Adrenal gland (tissue), 9 donors: ENCODE measurements at regions not wholly inside any gene's neighbourhood (a gene's known extent, or its start where the extent isn't known, plus 50 kb on each side); places are given as distances from the start of the nearest gene placed in this dataset.

Source experiments
- DNase-seq, 7 donors: peaks; one replicate each; pipeline ENCODE4 v3.0.0-alpha.2; 2019 to 2020
- H3K27ac ChIP-seq, 5 donors: fragments of 200-600 bp; sonication (generic) in 4 of 5; 1 replicate in 3 of 5; 2 replicates in 2 of 5; pipeline versions ENCODE4 v1.5.1 to v1.8.0; 2016 to 2020; ENCODE audit warnings: mild to moderate bottlenecking in 1 of 5
- H3K27me3 ChIP-seq: fragments of 200-600 bp; 2 replicates; pipeline ENCODE4 v1.8.0; 2021
- H3K36me3 ChIP-seq, 2 donors: fragments of 200-600 bp; replicated peaks in 1 of 2; 1 replicate in 1 of 2; 2 replicates in 1 of 2; pipeline versions ENCODE4 v1.5.1 to v1.8.0; 2018 to 2022
- H3K4me1 ChIP-seq, 2 donors: fragments of 200-600 bp; replicated peaks in 1 of 2; 1 replicate in 1 of 2; 2 replicates in 1 of 2; pipeline versions ENCODE4 v1.5.1 to v1.8.0; 2018 to 2021
- H3K4me3 ChIP-seq, 4 donors: fragments of 200-600 bp; sonication (generic) in 3 of 4; one replicate each; pipeline ENCODE4 v1.5.1; 2016 to 2018
- H3K9me3 ChIP-seq, 3 donors: fragments of 200-600 bp; sonication (generic) in 1 of 3; replicated peaks in 1 of 3; 1 replicate in 2 of 3; 2 replicates in 1 of 3; pipeline versions ENCODE4 v1.5.1 to v1.8.0; 2016 to 2021
- CTCF ChIP-seq, 6 experiments: fragments of 450-650 bp in 4 of 6; fragments of 200-600 bp in 2 of 6; sonication (generic) in 1 of 6; IDR thresholded peaks; 1 replicate in 5 of 6; 2 replicates in 1 of 6; pipeline versions ENCODE4 v1.5.1 to v1.8.0; 2016 to 2021; ENCODE audit warnings: antibody characterized with exemption in 6 of 6, mild to moderate bottlenecking in 2 of 6, moderate library complexity in 1 of 6
- POLR2A ChIP-seq, 2 donors: fragments of 450-650 bp; IDR thresholded peaks; one replicate each; pipeline ENCODE4 v1.6.1; 2017; ENCODE audit warnings: antibody characterized with exemption in 2 of 2, mild to moderate bottlenecking in 2 of 2, moderate library complexity in 1 of 2
- WGBS, 4 donors: extraction: QIAGEN DNeasy Blood & Tissue Kit in 2 of 4; methylation state at CpG; one replicate each; pipeline versions ENCODE4 v1.1.5 to v1.1.7; 2013 to 2017; 5-methylcytosine and 5-hydroxymethylcytosine counted together
- intact Hi-C, 2 donors: fragments of 100-400 bp; cut with DNase I; formaldehyde crosslinking; loops; one replicate each; pipeline versions ENCODE4 v1.14.1 to v1.15.0; 2022 to 2023
- donor health status: healthy with polysubstance abuse.
- donor health status: Bipolar disorder and iron deficiency.
- donor health status: DM: yes; HTN: yes; CAD: no.
- donor health status: DM: no; HTN: no; CAD: no.
- donor health status: DM: no; HTN: no; CAD: no.

- WGBS, 4 donors: 91 to 94% (median 92%) methylated on average over 11 to 22 of the region's 22 CpGs
- TF ChIP-seq CTCF (IDR thresholded peaks at IDR 0.05) (no peak), POLR2A (IDR thresholded peaks at IDR 0.05) (no peak)
- no peak overlapping the region for H3K4me3 ChIP-seq
- H3K4me1 ChIP-seq: peaks cover 0 to under 1% of the 10 kb centered on the region in 2 donors
- no peak for DNase-seq
- no peak overlapping the region for H3K27ac ChIP-seq
- no peaks in the 10 kb centered on the region for H3K27me3 ChIP-seq
- H3K9me3 ChIP-seq: no peaks in the 10 kb centered on the region
- intact Hi-C loops: loop anchor here in 1 of 2 donors (10.0 kb wide), 1 partner anchor 57 kb away; no protein-coding TSS in a partner anchor
- H3K36me3 ChIP-seq: no peaks in the 10 kb centered on the region
These were observed 66.6 kb upstream of the ZNF722 start for GRCh38 chr7:63931985-63932577.
